ENCODE measurements at regions not wholly inside any gene's neighbourhood (a gene's known extent, or its start where the extent isn't known, plus 50 kb on each side); places are given as distances from the start of the nearest gene placed in this dataset.

DNA sequence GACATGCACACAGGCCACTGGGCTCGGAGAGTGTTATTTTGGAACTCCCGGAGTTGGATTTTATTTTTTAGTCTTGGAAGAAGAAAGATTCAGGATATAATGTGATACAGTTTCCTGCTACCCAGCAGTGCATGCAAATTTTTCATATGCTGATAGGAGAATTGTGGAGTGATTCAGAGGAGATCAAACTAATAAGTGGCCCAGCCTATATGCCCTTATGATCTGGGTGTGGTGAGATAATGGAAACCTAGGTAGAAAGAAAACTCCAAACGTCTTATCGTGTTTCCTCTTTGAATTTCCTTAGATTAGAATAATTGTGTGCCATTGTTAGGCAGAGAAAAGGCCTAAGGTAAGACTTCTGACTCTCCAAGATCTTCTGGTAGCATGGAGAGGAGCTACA, 401.2 kb upstream of the BTBD3 start:
- Histone ChIP-seq H3K27me3 (ENCODE audit: insufficient read depth, low read depth) (no peaks in the 10 kb centered on the region), H4K20me1 (ENCODE audit: insufficient read depth) (no peaks in the 10 kb centered on the region), H3K4me3 (no peak overlapping the region), H3F3A (ENCODE audit: insufficient read depth, low read depth) (no peaks in the 10 kb centered on the region), H3K4me2 (no peak overlapping the region), H3K9me3 (ENCODE audit: insufficient read depth, low read depth) (no peaks in the 10 kb centered on the region), H3K4me1 (replicated peaks; ENCODE audit: insufficient read depth) (no peaks in the 10 kb centered on the region), H3K27ac (no peak overlapping the region), H3K79me2 (ENCODE audit: low read depth) (no peaks in the 10 kb centered on the region), H3K9me2 (ENCODE audit: insufficient read depth) (no peaks in the 10 kb centered on the region), H3K36me3 (ENCODE audit: low read depth) (no peaks in the 10 kb centered on the region), H2AFZ (0 out of 2 replicates have a peak overlapping the region, but pooled peaks have one; percentile 26)
- intact Hi-C loops (cut with micrococcal nuclease; ENCODE audit: unreplicated experiment): no loop called here
- no TSS peak for BruUV-seq (replicated peaks)
- no peak for DNase-seq
- TF ChIP-seq CTCF (conservative IDR thresholded peaks at IDR 0.05): no peak
- no peak for TF ChIP-seq EZH2 (IDR thresholded peaks at IDR 0.05; ENCODE audit: low read depth)
- POLR2A ChIA-PET (ENCODE audit: unreplicated experiment): no interaction called here
- CTCF ChIA-PET: no interaction called here

GRCh38 chr20:11520596-11520995, 397.1 kb upstream of the BTBD3 start:
- Histone ChIP-seq H3F3A (ENCODE audit: insufficient read depth, low read depth) (no peaks in the 10 kb centered on the region), H3K9me3 (ENCODE audit: insufficient read depth, low read depth) (no peaks in the 10 kb centered on the region), H3K36me3 (ENCODE audit: low read depth) (no peaks in the 10 kb centered on the region), H3K79me2 (ENCODE audit: low read depth) (no peaks in the 10 kb centered on the region), H3K27ac (no peak overlapping the region), H3K4me2 (no peak overlapping the region), H3K27me3 (ENCODE audit: insufficient read depth, low read depth) (no peaks in the 10 kb centered on the region), H4K20me1 (ENCODE audit: insufficient read depth) (no peaks in the 10 kb centered on the region), H3K4me3 (no peak overlapping the region), H2AFZ (no peak overlapping the region), H3K4me1 (replicated peaks; ENCODE audit: insufficient read depth) (no peaks in the 10 kb centered on the region), H3K9me2 (ENCODE audit: insufficient read depth) (no peaks in the 10 kb centered on the region)
- CTCF ChIA-PET: no interaction called here
- POLR2A ChIA-PET (ENCODE audit: unreplicated experiment): no interaction called here
- no peak for TF ChIP-seq EZH2 (IDR thresholded peaks at IDR 0.05; ENCODE audit: low read depth)
- no peak for TF ChIP-seq CTCF (conservative IDR thresholded peaks at IDR 0.05)
- no TSS peak for BruUV-seq (replicated peaks)
- intact Hi-C loops (cut with micrococcal nuclease; ENCODE audit: unreplicated experiment): no loop called here
- DNase-seq: no peak

GRCh38 chr20:11521476-11522365, 396.0 kb upstream of the BTBD3 start:
- no TSS peak for BruUV-seq (replicated peaks)
- POLR2A ChIA-PET (ENCODE audit: unreplicated experiment): interaction anchor here (0.6 kb wide), 1 partner anchor 688 kb away, joined by 3 read pairs; no protein-coding TSS in a partner anchor
- DNase-seq: no peak
- Histone ChIP-seq H3K4me2 (no peak overlapping the region), H3K27me3 (ENCODE audit: insufficient read depth, low read depth) (no peaks in the 10 kb centered on the region), H3K9me2 (ENCODE audit: insufficient read depth) (no peaks in the 10 kb centered on the region), H3K4me3 (no peak overlapping the region), H3F3A (ENCODE audit: insufficient read depth, low read depth) (no peaks in the 10 kb centered on the region), H2AFZ (no peak overlapping the region), H3K9me3 (ENCODE audit: insufficient read depth, low read depth) (no peaks in the 10 kb centered on the region), H3K27ac (no peak overlapping the region), H3K4me1 (replicated peaks; ENCODE audit: insufficient read depth) (no peaks in the 10 kb centered on the region), H3K36me3 (ENCODE audit: low read depth) (no peaks in the 10 kb centered on the region), H4K20me1 (ENCODE audit: insufficient read depth) (no peaks in the 10 kb centered on the region), H3K79me2 (ENCODE audit: low read depth) (no peaks in the 10 kb centered on the region)
- CTCF ChIA-PET: interaction anchor here (0.6 kb wide), 1 partner anchor 62 kb away, joined by 4 read pairs; no protein-coding TSS in a partner anchor
- intact Hi-C loops (cut with micrococcal nuclease; ENCODE audit: unreplicated experiment): no loop called here
- TF ChIP-seq CTCF (conservative IDR thresholded peaks at IDR 0.05): no peak
- TF ChIP-seq EZH2 (IDR thresholded peaks at IDR 0.05; ENCODE audit: low read depth): no peak
